ENCODE measurements at regions not wholly inside any gene's neighbourhood (a gene's known extent, or its start where the extent isn't known, plus 50 kb on each side); places are given as distances from the start of the nearest gene placed in this dataset.
"Not testable (repeated sequence)": the region's sequence is repeated elsewhere in the genome, so short reads cannot be mapped to it uniquely, and the experiment has no call there.

DNA sequence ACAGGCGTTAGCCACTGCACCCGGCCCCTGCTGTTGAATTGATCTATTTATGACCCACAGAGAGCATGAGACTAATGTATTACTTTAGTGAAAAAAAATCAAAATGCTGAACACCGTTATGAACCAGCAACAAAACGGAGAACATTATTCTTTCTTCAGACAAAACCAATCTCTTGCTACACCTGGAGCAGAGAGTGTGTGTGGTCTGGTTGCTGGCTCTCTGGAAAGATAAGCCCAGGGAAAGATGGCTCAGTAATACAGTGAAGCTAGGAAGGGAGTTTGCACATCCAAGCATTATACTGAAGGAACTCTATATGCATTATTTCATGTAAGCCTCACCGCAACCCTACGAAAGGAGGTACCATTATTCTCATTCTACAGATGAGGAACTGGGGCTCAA, 117.0 kb downstream of the GLUL start:
- DNase-seq (no peak), ATAC-seq (no peak)
- intact Hi-C loops (cut with micrococcal nuclease) = no loop called here

- intact Hi-C loops (cut with micrococcal nuclease) = no loop called here
- DNase-seq (no peak), ATAC-seq (no peak)
Observed at GRCh38 chr1:182270731-182271130, 120.9 kb downstream of the GLUL start.

DNA sequence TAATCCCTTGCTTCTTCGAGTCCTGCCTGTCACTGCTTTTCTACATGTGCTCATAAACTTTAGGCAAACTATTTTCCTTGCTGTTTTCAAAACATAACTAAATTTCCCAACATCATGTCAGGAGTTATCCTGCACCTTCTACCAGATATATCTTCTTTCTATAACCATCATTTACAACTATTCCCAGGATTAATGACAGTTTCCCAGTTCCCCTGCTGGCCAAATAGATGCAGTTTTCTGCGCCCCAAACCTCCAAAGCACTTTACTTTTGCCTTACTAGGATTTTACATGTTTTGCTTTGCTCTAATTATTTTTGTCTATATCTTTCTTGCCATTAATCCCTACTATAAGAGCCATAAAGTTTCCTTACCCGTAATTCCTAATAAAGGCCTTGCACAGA, 122.5 kb downstream of the GLUL start:
- intact Hi-C loops (cut with micrococcal nuclease) = no loop called here
- ATAC-seq = no peak
- no peak for DNase-seq

DNA sequence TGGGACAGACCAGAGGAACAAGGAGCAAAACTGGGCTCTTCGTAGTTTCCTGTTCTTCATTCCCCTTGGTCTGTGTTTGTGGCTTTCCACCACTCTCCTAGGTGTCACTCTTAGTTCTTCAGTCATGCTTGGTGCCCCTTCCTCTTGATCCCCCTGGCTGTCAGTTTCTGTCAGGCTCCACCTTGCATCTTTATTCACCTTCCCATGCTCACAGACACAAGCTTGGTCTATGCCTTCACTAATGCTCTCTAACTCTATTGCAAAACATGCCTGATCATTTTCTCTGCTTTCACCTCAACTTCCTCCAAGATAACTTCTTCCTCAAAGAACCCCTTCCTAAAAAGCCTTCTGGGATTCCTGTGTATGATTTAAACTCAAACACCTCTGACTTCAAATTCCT, 122.9 kb downstream of the GLUL start:
- intact Hi-C loops (cut with micrococcal nuclease) = no loop called here
- no peak for ATAC-seq
- DNase-seq = no peak

DNA sequence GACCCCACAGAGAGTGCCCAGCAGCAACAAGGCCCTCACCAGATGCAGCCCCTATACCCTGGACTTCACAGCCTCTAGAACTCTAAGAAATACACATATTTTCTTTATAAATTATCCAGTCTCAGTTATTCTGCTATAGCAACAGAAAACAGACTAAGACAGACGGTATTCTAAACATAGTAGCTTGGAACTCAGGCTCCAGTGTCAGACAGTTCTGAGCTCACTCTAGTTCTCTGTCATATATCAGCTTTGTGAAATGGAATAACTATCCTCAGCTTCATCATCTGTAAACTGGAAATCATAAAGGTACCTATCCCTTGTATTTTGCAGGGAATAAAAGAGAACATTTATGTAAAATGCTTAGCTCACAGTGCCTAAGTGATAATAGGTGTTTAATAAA, 127.4 kb downstream of the GLUL start:
- intact Hi-C loops (cut with micrococcal nuclease) = no loop called here
- DNase-seq (no peak), ATAC-seq (no peak)

GRCh38 chr1:182263706-182264105, 127.9 kb downstream of the GLUL start:
- ATAC-seq (no peak), DNase-seq (no peak)
- intact Hi-C loops (cut with micrococcal nuclease) = no loop called here

- intact Hi-C loops (cut with micrococcal nuclease) = no loop called here
- ATAC-seq (no peak), DNase-seq (no peak)
Observed at GRCh38 chr1:182262425-182262824, 129.2 kb downstream of the GLUL start.

GRCh38 chr1:182261655-182262054, 129.9 kb downstream of the GLUL start:
- ATAC-seq = no peak
- DNase-seq = no peak
- intact Hi-C loops (cut with micrococcal nuclease) = no loop called here

GRCh38 chr1:182260516-182260915, 131.1 kb downstream of the GLUL start:
- intact Hi-C loops (cut with micrococcal nuclease) = no loop called here
- ATAC-seq = no peak
- no peak for DNase-seq

DNA sequence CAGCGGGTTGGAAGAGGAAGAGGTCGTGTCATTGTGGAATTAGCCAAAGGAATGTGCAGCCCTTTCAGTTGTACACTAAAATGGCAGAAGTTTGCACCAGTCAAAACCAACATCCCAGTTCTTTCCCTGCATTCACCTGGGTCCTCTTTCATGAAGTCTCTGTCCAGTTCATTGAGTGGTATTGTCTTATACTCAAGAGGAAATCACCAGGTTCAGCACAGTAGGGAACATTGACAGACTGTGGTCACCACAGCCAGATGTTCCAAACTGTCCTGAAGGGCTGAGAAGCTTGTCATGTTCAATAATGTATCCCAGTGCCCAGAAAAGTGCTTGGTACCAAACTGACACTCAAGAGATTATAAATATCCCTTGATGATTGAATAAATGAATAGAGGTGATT, 131.6 kb downstream of the GLUL start:
- ATAC-seq = no peak
- DNase-seq = no peak
- intact Hi-C loops (cut with micrococcal nuclease) = no loop called here

DNA sequence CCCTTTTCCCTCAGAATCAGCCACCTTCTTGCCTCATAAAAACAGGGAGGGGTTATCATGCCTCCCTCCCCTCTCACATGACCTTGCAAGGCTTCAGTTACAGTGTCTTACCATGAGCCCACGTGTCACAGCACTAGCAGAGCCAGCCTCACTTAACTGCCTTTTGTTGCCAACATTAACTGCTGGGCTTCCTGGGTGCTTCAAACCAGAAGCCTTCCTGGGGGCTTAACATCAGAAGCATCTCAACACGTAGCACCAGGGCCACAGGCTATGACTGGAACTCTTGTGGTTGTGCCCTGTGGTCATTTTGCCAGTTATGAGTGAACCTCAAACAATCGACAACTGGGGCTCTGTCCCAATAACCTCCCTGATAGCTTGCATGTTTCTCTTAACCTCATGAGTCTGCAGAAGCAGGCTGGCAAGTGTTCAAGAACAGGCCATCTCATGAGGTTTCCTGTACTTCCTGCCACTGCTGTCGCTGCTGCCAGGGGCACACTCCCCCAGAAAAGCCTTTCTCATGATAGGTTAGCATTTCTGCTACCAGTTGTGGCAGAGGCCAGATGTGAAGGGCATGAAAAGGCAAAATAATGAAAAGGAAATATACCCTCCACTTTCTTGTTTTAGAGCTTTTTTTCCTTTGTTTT, 132.2 kb downstream of the GLUL start:
- intact Hi-C loops (cut with micrococcal nuclease) = no loop called here
- peak; percentile 16 for ATAC-seq
- DNase-seq = peak; percentile 55

DNA sequence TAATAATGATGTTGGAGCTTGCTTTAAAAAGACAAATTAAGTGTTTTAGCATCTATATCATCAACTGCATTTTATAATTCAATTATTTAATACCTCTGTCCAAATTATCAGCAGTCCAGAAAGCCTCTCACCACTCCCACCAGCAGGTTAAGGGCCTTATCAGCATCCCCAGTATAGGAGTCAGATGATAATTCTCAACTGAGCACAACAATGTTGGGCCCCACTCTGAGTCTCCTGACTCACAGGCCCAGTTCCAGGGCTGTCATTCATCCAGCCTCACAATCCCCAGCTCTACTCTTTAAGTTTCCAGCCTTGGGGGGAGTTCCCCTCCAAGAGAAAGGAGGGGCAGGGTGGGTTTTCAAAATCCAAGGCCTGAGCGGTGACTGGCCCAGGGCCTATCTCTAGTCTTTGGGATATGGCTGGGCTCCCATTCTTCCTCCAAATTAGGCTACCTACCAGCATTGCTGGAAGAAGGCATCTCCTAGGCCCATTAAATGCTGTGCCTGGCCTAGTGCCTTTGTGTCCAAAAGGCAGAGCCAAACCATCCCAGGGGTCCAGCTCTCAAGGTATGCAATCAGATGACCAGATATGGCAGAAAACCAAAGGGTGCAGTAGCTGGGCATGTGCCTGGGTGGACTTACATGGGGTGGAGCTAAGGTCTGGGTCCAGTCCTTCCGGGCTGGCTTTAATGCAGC, 134.1 kb downstream of the GLUL start:
- peak; percentile 79 for ATAC-seq
- DNase-seq = peak; percentile 52
- intact Hi-C loops (cut with micrococcal nuclease) = no loop called here

- intact Hi-C loops (cut with micrococcal nuclease) = no loop called here
- DNase-seq = no peak
- no peak for ATAC-seq
Observed at GRCh38 chr1:182256931-182257330, 134.7 kb downstream of the GLUL start.

DNA sequence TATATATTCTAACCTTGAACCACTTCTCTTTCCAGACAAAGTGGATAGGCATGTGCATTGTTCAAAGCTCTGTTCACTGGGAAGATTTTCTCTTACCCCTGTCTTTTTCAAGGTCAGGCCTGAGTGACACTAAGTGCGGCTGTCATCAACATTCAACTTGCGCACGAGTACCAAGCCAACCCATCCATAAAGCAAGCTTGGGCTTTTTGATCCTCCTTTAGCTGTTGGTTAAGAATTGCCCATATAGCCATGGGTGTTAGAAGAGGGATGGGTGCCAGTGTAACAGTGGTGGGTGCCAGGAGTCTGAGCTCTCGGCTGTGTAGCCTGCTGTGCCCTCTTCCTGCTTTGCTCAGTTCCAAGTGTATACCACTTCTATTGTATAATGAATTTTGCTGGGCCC, 136.1 kb downstream of the GLUL start:
- DNase-seq (peak; percentile 42), ATAC-seq (peak; percentile 75)
- intact Hi-C loops (cut with micrococcal nuclease) = no loop called here

GRCh38 chr1:182253319-182253860, 138.2 kb downstream of the GLUL start:
- intact Hi-C loops (cut with micrococcal nuclease) = no loop called here

DNA sequence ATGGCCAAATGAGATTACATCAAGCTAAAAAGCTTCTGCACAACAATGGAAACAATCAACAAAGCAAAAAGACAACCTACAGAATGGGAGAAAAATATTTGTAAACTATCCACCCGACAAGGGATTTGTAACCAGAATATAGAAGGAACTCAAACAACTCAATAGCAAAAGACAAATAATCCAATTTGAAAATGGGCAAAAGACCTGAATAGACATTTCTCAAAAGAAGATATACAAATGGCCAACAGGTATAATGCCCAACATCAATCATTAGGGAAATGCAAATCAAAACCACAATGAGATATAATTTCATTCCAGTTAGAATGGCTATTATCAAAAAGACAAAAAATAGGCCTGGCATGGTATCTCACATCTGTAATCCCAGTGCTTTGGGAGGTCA, 140.0 kb downstream of the GLUL start:
- DNase-seq = no peak
- ATAC-seq = no peak
- intact Hi-C loops (cut with micrococcal nuclease) = no loop called here

More at GRCh38 chr1:182253319-182253860, 138.2 kb downstream of the GLUL start:
- no peak for ATAC-seq
- DNase-seq = no peak

DNA sequence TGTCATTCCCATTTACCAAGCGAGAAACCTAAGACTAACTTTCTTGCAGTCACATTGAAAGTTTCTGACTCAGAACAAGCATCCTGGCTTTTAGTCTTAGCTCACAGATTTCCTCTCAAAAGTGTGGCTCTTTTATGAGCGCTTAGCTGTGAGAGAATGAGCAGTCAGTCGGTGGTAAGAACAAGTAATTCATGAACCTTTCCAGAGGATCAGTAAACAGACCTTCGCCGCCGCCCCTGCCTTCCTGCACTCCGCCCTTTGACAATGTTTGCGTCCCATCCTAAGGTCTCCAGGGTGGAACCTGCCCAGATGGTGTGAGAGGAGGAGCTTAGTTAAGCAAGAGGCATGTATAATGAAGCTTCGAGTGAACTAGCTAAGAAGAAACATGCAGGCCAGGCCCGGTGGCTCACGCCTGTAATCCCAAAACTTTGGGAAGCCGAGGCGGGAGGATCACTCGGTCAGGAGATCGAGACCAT, 142.4 kb downstream of the GLUL start:
- DNase-seq (no peak), ATAC-seq (no peak)
- intact Hi-C loops (cut with micrococcal nuclease) = no loop called here

DNA sequence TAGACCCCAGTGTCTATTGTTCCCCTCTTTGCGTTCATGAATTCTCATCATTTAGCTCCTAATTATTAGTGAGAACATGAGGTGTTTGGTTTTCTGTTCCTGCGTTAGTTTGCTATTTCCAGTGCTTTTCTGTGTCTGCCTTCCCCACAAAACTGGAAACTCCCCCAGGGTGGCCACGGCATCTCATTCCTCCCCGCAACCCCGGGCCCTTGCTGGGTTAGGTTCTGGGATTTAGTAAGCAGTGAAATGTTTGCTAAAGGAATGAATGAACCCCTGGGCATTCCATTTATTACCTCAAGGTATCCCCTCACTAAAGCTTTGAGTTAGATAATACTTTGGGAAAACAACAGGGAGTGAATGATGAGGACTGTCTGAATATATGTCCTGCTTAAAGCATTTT, 142.9 kb downstream of the GLUL start:
- intact Hi-C loops (cut with micrococcal nuclease) = no loop called here
- ATAC-seq (no peak), DNase-seq (no peak)

- ATAC-seq; intact Hi-C loops (cut with micrococcal nuclease); DNase-seq: not testable (repeated sequence)
Observed at GRCh38 chr1:182247813-182248212, 143.8 kb downstream of the GLUL start.

DNA sequence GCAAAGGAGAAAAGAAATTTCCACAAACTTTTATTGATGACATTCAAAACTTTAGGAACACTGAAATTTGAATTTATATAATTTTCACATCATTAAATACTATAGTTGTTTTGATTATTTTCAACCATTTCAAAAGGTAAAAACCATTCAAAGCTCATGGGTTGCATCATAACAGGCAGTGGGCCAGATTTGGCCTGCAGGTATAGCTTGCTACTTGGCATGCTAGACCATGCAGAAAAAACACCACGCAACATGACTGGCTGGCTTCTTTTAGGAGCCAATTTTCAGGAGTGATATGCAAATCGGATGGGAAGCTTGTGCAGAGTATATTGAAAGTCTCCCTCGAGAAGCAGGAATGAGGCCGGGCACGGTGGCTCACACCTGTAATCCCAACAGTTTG, 144.8 kb downstream of the GLUL start:
- ATAC-seq (no peak), DNase-seq (no peak)
- intact Hi-C loops (cut with micrococcal nuclease) = no loop called here

DNA sequence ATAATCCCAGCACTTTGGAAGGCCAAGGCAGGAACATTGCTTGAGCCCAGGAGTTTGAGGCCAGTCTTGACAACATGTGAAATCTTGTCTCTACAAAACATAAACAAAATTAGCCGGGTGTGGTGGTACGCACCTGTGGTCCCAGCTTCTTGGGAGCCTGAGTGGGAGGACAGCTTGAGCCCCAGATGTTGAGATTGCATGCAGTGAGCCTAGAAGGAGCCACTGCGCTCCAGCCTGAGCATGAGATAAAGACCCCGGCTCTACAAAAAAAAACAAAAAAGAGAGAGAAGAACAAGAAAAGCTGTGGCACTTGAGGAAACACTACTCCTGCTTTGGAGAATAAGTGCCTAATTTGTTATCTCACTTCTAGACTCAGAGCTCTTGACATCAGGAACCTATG, 146.6 kb downstream of the GLUL start:
- ATAC-seq = no peak
- no peak for DNase-seq
- intact Hi-C loops (cut with micrococcal nuclease) = no loop called here
